ENCODE measurements at regions not wholly inside any gene's neighbourhood (a gene's known extent, or its start where the extent isn't known, plus 50 kb on each side); places are given as distances from the start of the nearest gene placed in this dataset.

- TF ChIP-seq CEBPB (tag; IDR thresholded peaks at IDR 0.05) (no peak), USF2 (CRISPR knock-in tag; IDR thresholded peaks at IDR 0.05) (no peak), EP300 (IDR thresholded peaks at IDR 0.05; ENCODE audit: low read length) (no peak), E2F8 (IDR thresholded peaks at IDR 0.05; ENCODE audit: low read depth, partially characterized antibody) (no peak), ETS2 (tag; IDR thresholded peaks at IDR 0.05; ENCODE audit: borderline replicate concordance, poor library complexity, severe bottlenecking) (no peak), SRSF9 (IDR thresholded peaks at IDR 0.05; ENCODE audit: borderline replicate concordance, low read depth, low read length) (no peak), SP1 (CRISPR knock-in tag; IDR thresholded peaks at IDR 0.05) (no peak), EZH2 (IDR thresholded peaks at IDR 0.05; ENCODE audit: borderline replicate concordance, low read depth, low read length) (no peak)
These were observed 783.0 kb upstream of the AADAT start for GRCh38 chr4:170872794-170873193.

Measured in K562 (cell line).